Central memory CD8-positive, alpha-beta T cell (primary cell): ENCODE measurements at regions not wholly inside any gene's neighbourhood (a gene's known extent, or its start where the extent isn't known, plus 50 kb on each side); places are given as distances from the start of the nearest gene placed in this dataset.

Experiments used
- ATAC-seq: fragments of 150-1000 bp; cut with Tn5 transposase; replicated peaks from 2 replicates; pipeline ENCODE4 v1.10.0; 2022; ENCODE audit warnings: mild to moderate bottlenecking, moderate FRiP score, moderate number of reproducible peaks; ENCODE audit not compliant: poor library complexity, severe bottlenecking; ENCODE audit errors: extremely low read depth
- DNase-seq, 2 donors: peaks; one replicate each; pipeline ENCODE4 v3.0.0; 2021; ENCODE audit warnings: low spot score in 2 of 2
- H3K27ac Mint-ChIP-seq: one replicate; pipeline ENCODE4 v1.8.0; 2022; ENCODE audit warnings: low read depth, mild to moderate bottlenecking, moderate library complexity, mixed read lengths
- H3K27me3 Mint-ChIP-seq: one replicate; pipeline ENCODE4 v1.8.0; 2022; ENCODE audit warnings: mixed read lengths
- H3K36me3 Mint-ChIP-seq: one replicate; pipeline ENCODE4 v1.8.0; 2022; ENCODE audit warnings: mild to moderate bottlenecking, moderate library complexity, mixed read lengths; ENCODE audit not compliant: insufficient read depth
- H3K4me1 Mint-ChIP-seq: one replicate; pipeline ENCODE4 v1.8.0; 2022; ENCODE audit warnings: mixed read lengths
- H3K4me3 Mint-ChIP-seq: one replicate; pipeline ENCODE4 v1.8.0; 2022; ENCODE audit warnings: mild to moderate bottlenecking, moderate library complexity, mixed read lengths
- H3K9me3 Mint-ChIP-seq: one replicate; pipeline ENCODE4 v1.8.0; 2022; ENCODE audit warnings: mixed read lengths

DNA sequence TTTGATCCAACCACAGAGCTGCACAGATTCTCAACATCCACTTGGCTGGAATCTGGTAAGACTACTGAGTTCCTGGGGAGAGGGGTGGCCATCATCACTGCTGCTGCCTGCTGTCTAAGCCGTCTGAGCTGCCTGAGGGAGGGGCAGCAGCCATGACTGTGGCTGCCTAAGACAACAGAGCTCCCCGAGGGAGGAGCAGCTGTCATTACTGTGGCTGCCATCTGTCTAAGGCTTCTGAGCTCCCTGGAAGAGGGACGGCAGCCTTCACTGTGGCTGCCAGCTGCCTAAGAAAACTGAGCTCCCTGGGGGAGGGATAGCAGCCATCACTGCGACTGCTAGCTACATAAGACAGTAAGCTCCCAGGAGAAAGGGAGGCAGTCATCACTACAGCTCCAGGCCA, 584.4 kb downstream of the NR4A2 start:
- H3K4me1 Mint-ChIP-seq: no peaks in the 10 kb centered on the region
- H3K27ac Mint-ChIP-seq: no peak overlapping the region
- no peaks in the 10 kb centered on the region for H3K27me3 Mint-ChIP-seq
- H3K4me3 Mint-ChIP-seq: no peak overlapping the region
- peaks cover 6% of the 10 kb centered on the region for H3K9me3 Mint-ChIP-seq
- ATAC-seq: no peak
- no peaks in the 10 kb centered on the region for H3K36me3 Mint-ChIP-seq
- no peak for DNase-seq

DNA sequence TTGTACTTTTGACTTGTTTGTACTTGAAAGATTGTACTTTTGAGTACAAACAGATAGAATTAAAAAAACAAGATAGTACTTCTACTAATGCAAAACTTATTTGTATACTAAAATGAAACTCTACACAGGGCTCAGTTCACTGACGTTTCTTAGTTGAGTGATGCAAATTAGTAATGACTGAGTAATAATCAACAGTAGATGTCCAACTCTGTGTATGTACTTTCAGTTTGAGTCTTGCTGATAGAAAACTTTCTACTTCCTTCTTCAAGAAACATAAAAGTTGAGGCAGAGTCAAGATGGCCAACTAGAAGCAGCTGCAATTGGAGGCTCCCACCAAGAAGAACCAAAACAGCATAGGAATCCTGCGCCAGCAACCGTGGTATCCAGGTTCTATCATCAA, 585.0 kb downstream of the NR4A2 start:
- no peak for DNase-seq
- H3K4me1 Mint-ChIP-seq: no peaks in the 10 kb centered on the region
- no peak for ATAC-seq
- H3K27me3 Mint-ChIP-seq: no peaks in the 10 kb centered on the region
- peaks cover 4% of the 10 kb centered on the region for H3K9me3 Mint-ChIP-seq
- H3K36me3 Mint-ChIP-seq: no peaks in the 10 kb centered on the region
- H3K27ac Mint-ChIP-seq: no peak overlapping the region
- H3K4me3 Mint-ChIP-seq: no peak overlapping the region

DNA sequence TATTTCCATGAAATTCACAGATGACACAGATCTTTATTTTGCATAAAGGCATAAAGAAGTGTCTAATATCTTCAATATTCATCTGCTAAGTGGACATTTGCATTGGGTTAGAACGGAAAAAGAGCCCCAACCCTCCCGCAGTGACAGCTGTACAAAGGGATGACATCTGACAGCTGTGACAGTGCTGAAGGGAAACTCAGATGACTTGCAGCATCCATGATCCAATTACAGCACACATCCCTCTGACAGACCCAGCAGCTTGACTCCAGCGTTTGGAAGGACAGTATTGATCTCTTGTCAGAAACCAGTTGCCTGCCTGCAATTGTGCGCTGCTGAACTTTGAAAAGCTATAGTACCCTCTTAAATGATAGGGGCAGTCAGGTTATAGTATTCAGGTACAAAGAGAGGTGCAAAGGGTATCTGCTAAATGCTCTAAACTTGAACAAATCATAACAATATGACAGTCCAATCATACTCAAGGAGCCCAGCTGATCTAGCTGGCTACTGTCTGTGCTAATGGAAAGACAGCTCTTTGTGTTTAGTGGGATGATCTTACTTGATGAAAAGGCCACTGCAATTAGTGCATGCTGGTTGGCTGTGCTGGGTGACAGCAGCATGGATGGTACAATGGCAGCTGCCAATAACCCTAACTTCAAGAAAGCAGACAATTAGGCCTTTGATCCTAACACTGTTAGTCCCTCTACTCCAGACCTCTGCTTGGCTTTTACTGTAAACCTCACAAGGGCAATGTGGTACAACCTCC, 599.2 kb downstream of the NR4A2 start:
- Mint-ChIP-seq H3K27ac (no peak overlapping the region), H3K4me1 (no peaks in the 10 kb centered on the region), H3K4me3 (no peak overlapping the region), H3K36me3 (no peaks in the 10 kb centered on the region), H3K9me3 (no peaks in the 10 kb centered on the region), H3K27me3 (no peaks in the 10 kb centered on the region)
- DNase-seq (no peak), ATAC-seq (no peak)

DNA sequence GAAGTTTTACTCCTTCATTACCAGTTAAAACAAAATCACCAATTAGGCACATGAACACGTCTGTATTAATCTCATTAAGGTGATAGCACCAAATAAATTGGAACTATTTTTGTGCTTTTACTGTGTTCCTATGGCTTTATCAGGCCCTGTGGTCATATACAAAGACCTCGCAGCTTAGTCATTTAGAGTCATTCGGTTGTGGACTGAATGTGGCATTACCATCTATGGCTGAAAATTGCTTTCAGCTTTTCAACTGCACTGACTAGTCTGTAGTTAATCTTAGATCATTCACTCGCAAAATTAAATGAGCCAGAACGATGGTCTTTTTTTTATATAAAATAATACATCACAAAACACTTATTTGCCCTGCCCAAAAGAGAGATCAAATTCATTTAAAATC, 601.7 kb downstream of the NR4A2 start:
- no peak for DNase-seq
- H3K27ac Mint-ChIP-seq: no peak overlapping the region
- no peaks in the 10 kb centered on the region for H3K4me1 Mint-ChIP-seq
- H3K9me3 Mint-ChIP-seq: no peaks in the 10 kb centered on the region
- H3K36me3 Mint-ChIP-seq: no peaks in the 10 kb centered on the region
- ATAC-seq: no peak
- H3K4me3 Mint-ChIP-seq: no peak overlapping the region
- no peaks in the 10 kb centered on the region for H3K27me3 Mint-ChIP-seq

DNA sequence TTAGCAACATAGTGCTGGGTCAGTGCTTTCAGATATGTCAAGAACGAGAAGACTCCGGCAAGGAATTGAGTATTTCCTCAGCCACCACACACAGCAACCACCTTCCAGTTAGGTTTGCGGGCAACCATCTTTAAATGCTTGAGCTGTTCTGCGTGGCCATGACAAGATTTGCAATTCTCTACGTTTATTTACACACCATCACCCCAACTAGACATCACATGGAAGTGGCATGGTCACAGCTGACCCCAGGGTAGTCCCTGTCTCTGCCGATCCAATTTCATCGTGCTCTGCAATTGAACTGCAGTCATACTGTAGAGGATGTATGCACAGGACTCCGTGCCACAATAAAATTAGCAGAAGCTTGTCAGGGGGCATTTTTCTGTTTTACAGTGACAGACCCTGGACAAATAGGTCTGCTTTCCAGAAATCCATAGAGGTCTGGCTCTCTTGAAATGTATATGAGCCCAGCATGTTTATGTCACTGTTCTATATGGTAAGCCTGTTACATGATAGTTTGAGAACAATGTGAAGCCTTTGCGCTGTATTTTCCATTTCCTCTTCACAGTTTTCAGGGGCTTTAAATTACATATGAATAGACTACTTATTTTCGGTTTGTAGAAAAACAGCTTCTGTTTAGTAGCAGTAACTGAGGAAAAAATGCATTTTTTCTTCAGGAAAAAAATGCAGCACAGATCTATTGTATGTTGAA, 605.2 kb downstream of the NR4A2 start:
- no peak overlapping the region for H3K4me3 Mint-ChIP-seq
- no peaks in the 10 kb centered on the region for H3K36me3 Mint-ChIP-seq
- no peak overlapping the region for H3K27ac Mint-ChIP-seq
- no peaks in the 10 kb centered on the region for H3K27me3 Mint-ChIP-seq
- ATAC-seq (no peak), DNase-seq (no peak)
- H3K9me3 Mint-ChIP-seq: no peaks in the 10 kb centered on the region
- H3K4me1 Mint-ChIP-seq: no peaks in the 10 kb centered on the region

DNA sequence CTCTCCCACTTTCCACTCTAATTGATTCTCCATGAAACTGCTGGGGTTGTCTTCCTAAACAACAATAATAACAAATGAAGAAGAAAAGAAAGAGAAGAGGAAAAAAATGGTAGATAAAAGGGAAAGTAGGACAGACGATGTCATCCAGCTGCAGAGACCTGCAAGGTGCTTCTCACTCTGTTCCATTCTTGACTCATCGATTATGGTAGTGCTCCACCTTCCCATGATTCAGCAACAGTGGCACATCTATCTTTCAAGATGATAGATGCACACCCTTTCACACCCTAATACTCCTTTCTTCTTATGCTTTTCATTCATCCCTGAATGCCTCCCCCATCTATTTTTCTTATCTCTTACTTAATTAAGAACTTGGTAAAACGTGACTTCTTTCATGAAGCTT, 610.2 kb downstream of the NR4A2 start:
- Mint-ChIP-seq H3K36me3 (no peaks in the 10 kb centered on the region), H3K27ac (no peak overlapping the region), H3K4me3 (no peak overlapping the region), H3K27me3 (no peaks in the 10 kb centered on the region), H3K4me1 (no peaks in the 10 kb centered on the region), H3K9me3 (no peaks in the 10 kb centered on the region)
- no peak for ATAC-seq
- no peak for DNase-seq

DNA sequence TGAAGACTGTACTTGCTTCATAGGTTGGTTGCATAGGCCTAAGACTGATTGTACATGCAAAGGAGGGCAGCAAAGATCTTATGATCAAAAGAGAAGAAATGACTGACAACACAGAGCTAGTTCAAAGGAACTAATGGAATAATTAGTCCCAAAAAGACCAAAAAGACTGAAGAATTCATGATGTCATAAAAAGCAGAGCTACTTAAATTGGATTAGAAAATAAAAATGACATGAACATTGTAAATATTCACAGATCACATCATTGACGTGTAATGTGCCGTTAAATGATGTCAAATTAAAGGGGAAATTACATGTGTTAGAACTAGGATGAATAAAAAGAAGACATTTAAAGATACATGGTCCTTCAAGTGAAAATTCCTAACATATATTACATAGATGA, 616.8 kb downstream of the NR4A2 start:
- DNase-seq (no peak), ATAC-seq (no peak)
- H3K27ac Mint-ChIP-seq: no peak overlapping the region
- no peaks in the 10 kb centered on the region for H3K27me3 Mint-ChIP-seq
- H3K9me3 Mint-ChIP-seq: no peaks in the 10 kb centered on the region
- no peak overlapping the region for H3K4me3 Mint-ChIP-seq
- H3K4me1 Mint-ChIP-seq: no peaks in the 10 kb centered on the region
- H3K36me3 Mint-ChIP-seq: no peaks in the 10 kb centered on the region

DNA sequence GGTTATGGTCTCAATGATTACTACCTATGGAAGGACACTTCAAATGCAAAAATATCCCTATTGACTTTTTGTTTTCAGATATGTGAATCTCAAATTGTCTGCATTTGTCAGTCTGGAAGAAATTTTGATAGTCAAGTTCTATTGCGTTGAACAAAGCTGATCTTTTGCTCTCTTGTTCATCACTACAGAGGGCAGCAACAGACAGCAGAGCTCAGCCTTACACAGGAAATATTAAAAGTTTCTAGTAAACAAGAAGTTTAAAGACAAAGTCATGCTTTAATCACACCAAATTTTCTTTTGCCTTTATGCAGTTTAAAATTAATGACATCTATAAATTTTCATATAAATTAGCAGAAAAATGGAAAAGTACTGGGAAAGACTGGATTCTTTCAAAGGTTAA, 617.5 kb downstream of the NR4A2 start:
- ATAC-seq (no peak), DNase-seq (no peak)
- no peaks in the 10 kb centered on the region for H3K4me1 Mint-ChIP-seq
- H3K4me3 Mint-ChIP-seq: no peak overlapping the region
- H3K27me3 Mint-ChIP-seq: no peaks in the 10 kb centered on the region
- H3K27ac Mint-ChIP-seq: no peak overlapping the region
- no peaks in the 10 kb centered on the region for H3K9me3 Mint-ChIP-seq
- no peaks in the 10 kb centered on the region for H3K36me3 Mint-ChIP-seq

DNA sequence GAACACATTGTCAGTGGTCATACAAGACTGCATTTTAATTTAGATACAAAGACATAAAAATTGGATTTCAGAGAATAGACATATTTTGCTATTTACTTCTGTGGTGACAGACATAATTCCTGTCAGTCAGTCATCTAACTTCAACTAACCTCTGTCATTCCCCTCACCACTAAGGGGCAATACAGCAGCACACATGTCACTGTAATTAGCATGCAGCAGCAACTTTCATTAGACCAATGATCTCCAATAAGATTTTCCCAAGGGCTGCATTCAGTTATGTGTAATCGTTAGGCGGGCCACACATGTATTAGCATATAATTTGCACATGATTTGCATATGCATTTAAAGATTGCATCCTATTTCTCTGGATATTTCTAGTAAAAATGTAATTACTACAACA, 624.5 kb downstream of the NR4A2 start:
- no peak for DNase-seq
- H3K27me3 Mint-ChIP-seq: no peaks in the 10 kb centered on the region
- peaks cover 6% of the 10 kb centered on the region for H3K9me3 Mint-ChIP-seq
- no peak overlapping the region for H3K27ac Mint-ChIP-seq
- no peaks in the 10 kb centered on the region for H3K4me1 Mint-ChIP-seq
- H3K4me3 Mint-ChIP-seq: no peak overlapping the region
- no peaks in the 10 kb centered on the region for H3K36me3 Mint-ChIP-seq
- ATAC-seq: no peak

DNA sequence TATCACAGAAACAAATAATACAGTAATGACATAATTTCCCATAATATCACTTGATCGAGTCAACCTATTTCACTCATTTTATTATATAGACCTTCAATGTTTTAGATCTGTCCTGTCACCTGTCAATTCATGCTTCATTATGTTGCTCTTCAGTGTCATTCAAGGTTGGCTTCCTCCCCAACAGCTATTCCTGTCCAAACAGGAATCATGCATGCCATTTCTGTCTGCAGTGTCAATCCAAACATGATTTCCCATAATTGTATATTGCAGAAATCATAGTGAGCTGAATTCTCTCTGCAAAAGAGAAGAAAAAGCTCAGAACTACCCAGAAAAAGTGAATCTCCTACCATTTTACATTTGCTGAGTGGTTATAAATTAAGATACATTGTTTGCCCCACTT, 628.6 kb downstream of the NR4A2 start:
- no peak for ATAC-seq
- H3K4me3 Mint-ChIP-seq: no peak overlapping the region
- no peak overlapping the region for H3K27ac Mint-ChIP-seq
- no peak for DNase-seq
- H3K4me1 Mint-ChIP-seq: no peaks in the 10 kb centered on the region
- H3K27me3 Mint-ChIP-seq: no peaks in the 10 kb centered on the region
- H3K36me3 Mint-ChIP-seq: no peaks in the 10 kb centered on the region
- H3K9me3 Mint-ChIP-seq: peaks cover 6% of the 10 kb centered on the region

DNA sequence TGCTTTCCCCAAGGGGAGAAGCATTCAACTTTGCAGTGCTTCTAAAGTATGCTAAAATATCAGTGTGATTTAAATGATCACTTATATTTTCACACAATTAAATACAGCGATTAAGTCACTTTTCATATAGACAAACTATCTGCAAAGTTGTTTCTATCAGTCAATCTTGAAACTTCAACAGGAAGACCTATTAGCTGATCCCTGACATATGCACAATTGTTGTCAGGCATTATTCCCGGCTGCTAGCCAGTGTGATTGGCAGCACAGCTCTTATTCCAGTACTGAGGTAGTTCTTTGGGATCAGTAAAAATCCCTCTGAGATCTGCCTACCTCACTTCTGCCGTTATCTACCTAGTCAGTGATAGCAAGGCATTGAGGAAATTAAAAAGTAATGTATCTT, 629.5 kb downstream of the NR4A2 start:
- H3K9me3 Mint-ChIP-seq: peaks cover 6% of the 10 kb centered on the region
- DNase-seq (no peak), ATAC-seq (no peak)
- H3K27ac Mint-ChIP-seq: no peak overlapping the region
- no peak overlapping the region for H3K4me3 Mint-ChIP-seq
- no peaks in the 10 kb centered on the region for H3K27me3 Mint-ChIP-seq
- H3K4me1 Mint-ChIP-seq: no peaks in the 10 kb centered on the region
- H3K36me3 Mint-ChIP-seq: no peaks in the 10 kb centered on the region

DNA sequence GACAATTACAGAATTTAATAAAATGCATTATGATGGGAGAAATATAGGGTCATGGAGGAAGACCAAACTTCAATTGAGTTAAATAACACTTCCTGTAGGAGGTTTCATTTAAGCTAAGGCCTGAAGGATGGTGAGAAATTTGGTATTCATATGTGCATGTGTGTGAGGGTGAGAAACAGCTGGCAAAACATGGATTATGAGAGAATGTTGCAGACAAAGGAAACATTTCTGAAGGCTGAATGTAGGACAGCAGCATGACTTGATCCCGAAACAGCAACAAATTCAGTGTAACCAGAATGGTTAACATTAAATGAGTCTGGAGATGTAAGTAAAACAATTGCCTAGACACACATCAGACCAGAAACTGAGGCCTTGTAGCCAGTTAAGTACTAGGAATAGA, 630.8 kb downstream of the NR4A2 start:
- no peak overlapping the region for H3K27ac Mint-ChIP-seq
- H3K9me3 Mint-ChIP-seq: peaks cover 12% of the 10 kb centered on the region
- DNase-seq: no peak
- no peak for ATAC-seq
- H3K4me3 Mint-ChIP-seq: no peak overlapping the region
- H3K36me3 Mint-ChIP-seq: no peaks in the 10 kb centered on the region
- no peaks in the 10 kb centered on the region for H3K4me1 Mint-ChIP-seq
- H3K27me3 Mint-ChIP-seq: no peaks in the 10 kb centered on the region

DNA sequence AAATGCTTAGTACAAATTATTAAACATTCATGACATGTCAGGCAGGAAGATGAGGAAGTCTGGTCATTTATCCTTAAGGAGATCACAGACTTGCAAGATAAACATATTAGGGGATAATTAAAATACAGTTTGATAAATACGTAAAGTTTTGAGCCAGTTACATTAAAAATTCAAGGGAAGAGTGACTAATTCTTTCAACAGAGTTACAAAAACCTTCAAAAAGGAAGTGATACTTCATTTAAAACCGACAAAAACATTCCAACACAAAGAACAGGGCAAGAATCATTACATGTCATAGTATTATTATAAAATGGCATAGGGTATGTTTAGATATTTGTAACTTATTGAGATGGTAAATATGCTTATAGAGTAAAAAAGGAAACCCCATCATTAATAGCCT, 636.0 kb downstream of the NR4A2 start:
- Mint-ChIP-seq H3K27me3 (no peaks in the 10 kb centered on the region), H3K27ac (no peak overlapping the region), H3K9me3 (peaks cover 11% of the 10 kb centered on the region), H3K4me1 (no peaks in the 10 kb centered on the region), H3K4me3 (no peak overlapping the region), H3K36me3 (no peaks in the 10 kb centered on the region)
- no peak for DNase-seq
- no peak for ATAC-seq
